ENCODE measurements at regions not wholly inside any gene's neighbourhood (a gene's known extent, or its start where the extent isn't known, plus 50 kb on each side); places are given as distances from the start of the nearest gene placed in this dataset.

DNA sequence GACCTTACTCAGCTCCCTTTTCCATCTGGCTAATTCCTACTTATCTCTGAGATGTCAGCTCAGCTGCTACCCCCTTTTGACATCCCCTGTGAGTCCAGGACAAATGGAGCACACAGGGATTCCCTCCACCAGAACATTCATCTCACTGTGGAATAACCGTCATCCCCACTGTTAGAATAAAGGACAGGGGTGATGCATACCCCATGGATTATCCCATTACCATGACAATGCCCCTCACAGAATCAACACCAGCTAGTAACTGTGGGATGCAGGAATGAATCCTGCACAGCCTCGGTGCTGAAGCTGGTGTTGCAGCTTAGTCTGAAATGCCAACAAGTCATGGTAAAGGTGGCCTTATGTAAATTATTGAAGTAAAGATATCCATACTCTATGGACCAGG lies 624.8 kb upstream of the RAB6C start:
- H3K27me3 ChIP-seq = no peaks in the 10 kb centered on the region
- H3K4me3 ChIP-seq = no peak overlapping the region
- no peaks in the 10 kb centered on the region for H3K9me3 ChIP-seq
- TF ChIP-seq POLR2A (IDR thresholded peaks at IDR 0.05) = no peak
- TF ChIP-seq, protein P1, sequence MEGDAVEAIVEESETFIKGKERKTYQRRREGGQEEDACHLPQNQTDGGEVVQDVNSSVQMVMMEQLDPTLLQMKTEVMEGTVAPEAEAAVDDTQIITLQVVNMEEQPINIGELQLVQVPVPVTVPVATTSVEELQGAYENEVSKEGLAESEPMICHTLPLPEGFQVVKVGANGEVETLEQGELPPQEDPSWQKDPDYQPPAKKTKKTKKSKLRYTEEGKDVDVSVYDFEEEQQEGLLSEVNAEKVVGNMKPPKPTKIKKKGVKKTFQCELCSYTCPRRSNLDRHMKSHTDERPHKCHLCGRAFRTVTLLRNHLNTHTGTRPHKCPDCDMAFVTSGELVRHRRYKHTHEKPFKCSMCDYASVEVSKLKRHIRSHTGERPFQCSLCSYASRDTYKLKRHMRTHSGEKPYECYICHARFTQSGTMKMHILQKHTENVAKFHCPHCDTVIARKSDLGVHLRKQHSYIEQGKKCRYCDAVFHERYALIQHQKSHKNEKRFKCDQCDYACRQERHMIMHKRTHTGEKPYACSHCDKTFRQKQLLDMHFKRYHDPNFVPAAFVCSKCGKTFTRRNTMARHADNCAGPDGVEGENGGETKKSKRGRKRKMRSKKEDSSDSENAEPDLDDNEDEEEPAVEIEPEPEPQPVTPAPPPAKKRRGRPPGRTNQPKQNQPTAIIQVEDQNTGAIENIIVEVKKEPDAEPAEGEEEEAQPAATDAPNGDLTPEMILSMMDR (IDR thresholded peaks at IDR 0.05) = no peak
- no peak overlapping the region for H3K27ac ChIP-seq
- no peaks in the 10 kb centered on the region for H3K4me1 ChIP-seq
- DNase-seq = no peak
- no peaks in the 10 kb centered on the region for H3K36me3 ChIP-seq

DNA sequence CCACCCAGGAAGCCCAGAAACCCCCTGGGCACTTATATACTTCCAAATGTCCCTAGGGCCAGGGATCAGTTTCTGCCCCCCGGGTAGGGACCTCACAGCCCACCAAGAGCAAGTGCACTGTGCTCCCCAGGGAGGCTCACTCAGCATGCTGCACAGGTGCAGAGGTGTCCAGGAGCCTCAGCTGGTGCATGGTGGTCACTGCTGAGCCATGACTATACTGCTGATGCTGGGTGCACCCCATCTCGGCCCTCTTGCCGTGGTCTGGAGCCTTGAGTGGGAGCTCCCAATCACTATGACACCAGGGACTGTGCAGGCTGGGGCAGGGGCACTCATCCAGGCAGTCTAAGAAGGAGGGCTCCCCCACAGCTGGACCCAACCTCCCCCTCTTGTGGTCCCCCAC lies 617.8 kb upstream of the RAB6C start:
- no peaks in the 10 kb centered on the region for H3K27me3 ChIP-seq
- no peaks in the 10 kb centered on the region for H3K4me1 ChIP-seq
- H3K9me3 ChIP-seq = no peaks in the 10 kb centered on the region
- TF ChIP-seq, protein P1 (IDR thresholded peaks at IDR 0.05) = no peak
- no peak for TF ChIP-seq POLR2A (IDR thresholded peaks at IDR 0.05)
- H3K4me3 ChIP-seq = no peak overlapping the region
- no peaks in the 10 kb centered on the region for H3K36me3 ChIP-seq
- no peak overlapping the region for H3K27ac ChIP-seq
- DNase-seq = no peak

DNA sequence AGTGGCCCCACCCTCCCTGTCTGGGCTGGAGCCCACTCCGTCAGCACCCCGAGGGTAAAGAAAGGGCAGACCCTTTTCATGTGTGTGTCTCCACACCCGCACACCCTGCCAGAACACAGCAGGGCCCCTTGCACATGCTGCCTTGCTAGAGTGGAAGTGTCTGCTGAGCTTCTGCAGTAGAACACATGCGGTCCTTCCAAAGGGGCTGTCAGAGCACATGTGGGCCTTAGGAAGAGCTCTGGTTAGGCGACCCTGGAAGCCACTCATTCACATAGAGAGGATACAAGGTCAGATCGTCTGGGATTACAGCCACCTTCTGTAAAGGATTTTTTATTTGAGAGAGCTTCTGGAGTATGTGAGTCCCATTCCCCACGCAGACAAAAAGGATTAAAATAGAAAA lies 613.2 kb upstream of the RAB6C start:
- DNase-seq = no peak
- H3K9me3 ChIP-seq = no peaks in the 10 kb centered on the region
- TF ChIP-seq, protein P1 (IDR thresholded peaks at IDR 0.05) = no peak
- TF ChIP-seq POLR2A (IDR thresholded peaks at IDR 0.05) = no peak
- H3K27ac ChIP-seq = no peak overlapping the region
- no peaks in the 10 kb centered on the region for H3K27me3 ChIP-seq
- no peaks in the 10 kb centered on the region for H3K4me1 ChIP-seq
- H3K4me3 ChIP-seq = no peak overlapping the region
- no peaks in the 10 kb centered on the region for H3K36me3 ChIP-seq

DNA sequence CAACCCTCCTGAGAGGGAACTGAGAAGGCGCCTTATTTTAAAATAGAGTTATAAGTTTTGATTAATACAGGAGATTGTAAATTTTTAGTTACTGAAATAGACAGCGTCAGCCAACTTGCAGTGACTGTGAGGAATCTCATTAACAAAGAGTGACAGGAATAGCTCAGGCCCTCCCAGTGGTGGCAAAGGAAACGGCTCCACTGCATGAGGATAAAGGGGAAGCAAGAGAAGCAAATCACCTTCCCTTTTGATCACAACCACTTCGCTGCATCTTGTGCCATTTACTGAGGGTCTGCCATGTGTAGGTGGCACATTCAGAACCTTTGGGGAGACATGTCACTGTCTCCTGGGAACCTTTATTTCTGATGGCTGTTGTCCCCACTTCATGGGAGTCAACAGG lies 612.4 kb upstream of the RAB6C start:
- DNase-seq = no peak
- Histone ChIP-seq H3K27ac (no peak overlapping the region), H3K9me3 (no peaks in the 10 kb centered on the region), H3K4me3 (no peak overlapping the region), H3K36me3 (no peaks in the 10 kb centered on the region), H3K4me1 (no peaks in the 10 kb centered on the region), H3K27me3 (no peaks in the 10 kb centered on the region)
- TF ChIP-seq, protein P1 (IDR thresholded peaks at IDR 0.05) = no peak
- no peak for TF ChIP-seq POLR2A (IDR thresholded peaks at IDR 0.05)

DNA sequence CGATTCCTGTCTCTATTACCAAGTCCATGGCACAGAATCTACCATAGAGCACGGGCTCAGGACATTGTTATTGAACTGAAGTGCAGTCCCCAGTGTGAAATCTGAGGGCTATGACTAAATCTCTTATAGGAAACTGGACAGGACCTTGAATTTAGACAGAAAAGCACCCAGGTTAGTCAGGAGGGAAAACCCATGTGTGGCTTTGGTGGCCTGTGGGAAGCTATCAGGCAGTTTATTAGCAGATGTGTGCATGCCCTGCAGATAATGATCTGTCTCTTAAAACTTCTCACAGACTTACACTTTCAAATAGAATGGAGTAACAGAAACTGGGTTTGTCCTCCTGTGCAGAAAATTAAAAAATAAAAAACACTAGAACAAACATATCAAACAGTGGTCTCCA lies 610.0 kb upstream of the RAB6C start:
- Histone ChIP-seq H3K9me3 (no peaks in the 10 kb centered on the region), H3K4me3 (no peak overlapping the region), H3K27ac (no peak overlapping the region), H3K27me3 (no peaks in the 10 kb centered on the region), H3K4me1 (no peaks in the 10 kb centered on the region), H3K36me3 (no peaks in the 10 kb centered on the region)
- TF ChIP-seq POLR2A (IDR thresholded peaks at IDR 0.05) = no peak
- TF ChIP-seq, protein P1 (IDR thresholded peaks at IDR 0.05) = no peak
- no peak for DNase-seq

DNA sequence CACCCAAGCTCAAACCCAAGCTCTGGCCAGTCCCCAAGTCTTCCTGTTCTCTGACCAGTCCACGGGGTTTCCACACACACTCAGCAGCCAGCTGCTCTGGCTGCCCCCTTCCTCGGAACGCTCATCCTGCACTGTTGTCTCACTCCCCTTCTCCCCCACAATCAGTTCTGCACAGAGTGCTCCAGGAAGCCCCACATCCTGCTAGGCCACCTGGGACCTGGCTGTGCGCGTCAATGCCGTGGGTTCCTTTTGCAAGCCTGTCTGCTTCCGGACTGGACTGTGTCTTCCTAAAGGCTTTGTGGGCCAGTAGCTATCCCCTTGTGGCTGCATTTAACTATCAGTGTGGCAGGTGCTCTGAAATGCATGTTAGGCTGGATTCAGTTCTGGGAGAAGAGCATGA lies 605.0 kb upstream of the RAB6C start:
- Histone ChIP-seq H3K9me3 (no peaks in the 10 kb centered on the region), H3K27me3 (no peaks in the 10 kb centered on the region), H3K36me3 (no peaks in the 10 kb centered on the region), H3K4me1 (no peaks in the 10 kb centered on the region), H3K27ac (no peak overlapping the region), H3K4me3 (no peak overlapping the region)
- no peak for DNase-seq
- no peak for TF ChIP-seq POLR2A (IDR thresholded peaks at IDR 0.05)
- TF ChIP-seq, protein P1 (IDR thresholded peaks at IDR 0.05) = no peak

Measured in Peyer's patch (tissue), 4 donors.